HCT116 (cell line): ENCODE measurements at regions not wholly inside any gene's neighbourhood (a gene's known extent, or its start where the extent isn't known, plus 50 kb on each side); places are given as distances from the start of the nearest gene placed in this dataset.

Source experiments
- ATAC-seq: fragments of 200-7000 bp; cut with Tn5 transposase; 2 replicates; pipeline ENCODE4 v1.9.1; 2020; ENCODE audit warnings: mild to moderate bottlenecking, moderate library complexity
- BruUV-seq: library from RNA; stranded (reverse); fragments of 400-500 nt; replicated peaks from 2 replicates; lab custom pipeline; 2021; lab: Mats Ljungman, UMichigan
- CTCF ChIA-PET: fragments of 300-600 bp; sonication (Branson Sonifier 250); formaldehyde crosslinking; loops from one replicate; lab custom pipeline; 2021; ENCODE audit warnings: antibody characterized with exemption; lab: Charles Lee
- POLR2A ChIA-PET: fragments of 300-600, 350-600 bp; sonication (Branson Sonifier 250); formaldehyde crosslinking; loops from one replicate; lab custom pipeline; 2021; ENCODE audit warnings: antibody characterized with exemption; lab: Charles Lee
- RAD21 ChIA-PET, 2 experiments: fragments of 300-600 bp; sonication (Branson Sonifier 250); formaldehyde crosslinking; loops; one replicate each; lab custom pipeline; 2023; ENCODE audit warnings: low total read pairs in 2 of 2; ENCODE audit not compliant: uncharacterized antibody in 2 of 2, unreplicated experiment in 2 of 2, low non-redundant PET in 1 of 2; lab: Charles Lee
- DNase-seq: peaks from one replicate; pipeline ENCODE4 v3.0.0-alpha.2; 2010; ENCODE audit warnings: low read depth, low spot score
- H2AFZ ChIP-seq: fragments of 200-600 bp; shearing (Covaris generic), sonication (generic); 2 replicates; pipeline ENCODE4 v1.6.1; 2017; ENCODE audit warnings: low read depth, mixed run types, mixed read lengths, antibody characterized with exemption, low read length; ENCODE audit not compliant: poor library complexity, severe bottlenecking
- H3K27ac ChIP-seq: 2 replicates; pipeline ENCODE4 v1.5.1; 2012; ENCODE audit warnings: low read depth, low read length
- H3K27me3 ChIP-seq: fragments of 200-600 bp; sonication (generic); 2 replicates; pipeline ENCODE4 v1.6.1; 2016; ENCODE audit warnings: mixed run types, low read length, mixed read lengths; ENCODE audit not compliant: insufficient read depth
- H3K36me3 ChIP-seq, 2 experiments: fragments of 200-500 bp in 1 of 2; fragments of 200-600 bp in 1 of 2; sonication (Bioruptor generic) in 1 of 2; sonication (generic) in 1 of 2; 2 replicates each; pipeline versions ENCODE4 v1.5.1 to v1.6.1; 2014 to 2016; ENCODE audit warnings: low read length in 2 of 2, inconsistent platforms in 1 of 2, mixed read lengths in 1 of 2, mixed run types in 1 of 2; ENCODE audit not compliant: insufficient read depth in 2 of 2, control insufficient read depth in 1 of 2
- H3K4me1 ChIP-seq, 2 experiments: fragments of 200-600 bp in 1 of 2; sonication (generic) in 1 of 2; 2 replicates each; pipeline versions ENCODE4 v1.5.1 to v1.6.1; 2012 to 2017; ENCODE audit warnings: low read length in 2 of 2, inconsistent platforms in 1 of 2, mild to moderate bottlenecking in 1 of 2, mixed read lengths in 1 of 2, mixed run types in 1 of 2, moderate library complexity in 1 of 2; ENCODE audit not compliant: insufficient read depth in 2 of 2, control insufficient read depth in 1 of 2
- H3K4me2 ChIP-seq: fragments of 200-600 bp; sonication (generic); 2 replicates; pipeline ENCODE4 v1.6.1; 2017; ENCODE audit warnings: mixed run types, low read length, mixed read lengths
- H3K4me3 ChIP-seq, 2 experiments: fragments of 200-600 bp in 1 of 2; sonication (generic) in 1 of 2; replicated peaks in 1 of 2; 2 replicates each; pipeline ENCODE4 v1.5.1; 2011 to 2016; ENCODE audit warnings: low read length in 2 of 2, control low read depth in 1 of 2, low read depth in 1 of 2, mild to moderate bottlenecking in 1 of 2, mixed read lengths in 1 of 2, mixed run types in 1 of 2
- H3K79me2 ChIP-seq: fragments of 200-600 bp; sonication (generic); 2 replicates; pipeline ENCODE4 v1.6.1; 2017; ENCODE audit warnings: mild to moderate bottlenecking, mixed run types, low read length, moderate library complexity, mixed read lengths; ENCODE audit not compliant: insufficient read depth
- H3K9ac ChIP-seq: fragments of 200-600 bp; sonication (generic); 2 replicates; pipeline ENCODE4 v1.6.1; 2016; ENCODE audit warnings: low read length, mixed read lengths
- H3K9me2 ChIP-seq: fragments of 200-600 bp; sonication (generic), shearing (Covaris generic); 2 replicates; pipeline ENCODE4 v1.6.1; 2017; ENCODE audit warnings: mixed run types, mild to moderate bottlenecking, moderate library complexity; ENCODE audit not compliant: insufficient read depth
- H3K9me3 ChIP-seq, 2 experiments: fragments of 200-500 bp in 1 of 2; fragments of 200-600 bp in 1 of 2; sonication (Bioruptor generic) in 1 of 2; sonication (generic) in 1 of 2; 2 replicates each; pipeline ENCODE4 v1.6.1; 2014 to 2017; ENCODE audit warnings: low read length in 2 of 2, mixed read lengths in 2 of 2, inconsistent platforms in 1 of 2, low read depth in 1 of 2, mild to moderate bottlenecking in 1 of 2, mixed run types in 1 of 2, moderate library complexity in 1 of 2; ENCODE audit not compliant: control insufficient read depth in 1 of 2, insufficient read depth in 1 of 2
- H4K20me1 ChIP-seq: fragments of 200-600 bp; sonication (generic), shearing (Covaris generic); 2 replicates; pipeline ENCODE4 v1.6.1; 2017; ENCODE audit warnings: mixed run types, mild to moderate bottlenecking, moderate library complexity; ENCODE audit not compliant: insufficient read depth
- ATF3 ChIP-seq: IDR thresholded peaks from 2 replicates; pipeline ENCODE4 v1.6.1; 2012
- EGR1 ChIP-seq: IDR thresholded peaks from 2 replicates; pipeline ENCODE4 v1.6.1; 2012; ENCODE audit warnings: low read depth
- ELF1 ChIP-seq: IDR thresholded peaks from 2 replicates; pipeline ENCODE4 v1.6.1; 2012; ENCODE audit warnings: low read depth, borderline replicate concordance
- EZH2 ChIP-seq: fragments of 200-600 bp; sonication (generic); IDR thresholded peaks from 2 replicates; pipeline ENCODE4 v1.6.1; 2017; ENCODE audit warnings: antibody characterized with exemption, mixed run types
- EZH2phosphoT487 ChIP-seq: fragments of 200-600 bp; IDR thresholded peaks from 2 replicates; pipeline ENCODE4 v1.6.1; 2018; ENCODE audit warnings: antibody characterized with exemption, borderline replicate concordance
- FOSL1 ChIP-seq: IDR thresholded peaks from 2 replicates; pipeline ENCODE4 v1.6.1; 2012; ENCODE audit warnings: low read depth
- JUND ChIP-seq: IDR thresholded peaks from 2 replicates; pipeline ENCODE4 v1.6.1; 2012
- POLR2AphosphoS5 ChIP-seq: IDR thresholded peaks from 2 replicates; pipeline ENCODE4 v1.6.1; 2011; ENCODE audit warnings: mild to moderate bottlenecking, low read depth, low read length, moderate library complexity
- REST ChIP-seq: IDR thresholded peaks from 2 replicates; pipeline ENCODE4 v1.6.1; 2012; ENCODE audit warnings: low read depth
- SP1 ChIP-seq: IDR thresholded peaks from 2 replicates; pipeline ENCODE4 v1.6.1; 2012; ENCODE audit warnings: low read depth
- SRF ChIP-seq: IDR thresholded peaks from 2 replicates; pipeline ENCODE4 v1.6.1; 2012; ENCODE audit warnings: low read depth
- ZBTB33 ChIP-seq: IDR thresholded peaks from 2 replicates; pipeline ENCODE4 v1.6.1; 2011; ENCODE audit warnings: mild to moderate bottlenecking, low read length, moderate library complexity; ENCODE audit not compliant: insufficient replicate concordance; ENCODE audit errors: extremely low read depth
- ZNF274 ChIP-seq: fragments of 200-500 bp; sonication (Bioruptor generic); IDR thresholded peaks from 2 replicates; pipeline ENCODE4 v1.6.1; 2014; ENCODE audit warnings: mild to moderate bottlenecking, low read depth, low read length, inconsistent platforms
- intact Hi-C: fragments of 100-400 bp; cut with micrococcal nuclease; formaldehyde crosslinking; loops from 2 replicates; pipeline ENCODE4 v1.10.0; 2022
- TF ChIP-seq, protein P1 (sequence below), 3 experiments: fragments of 200-600 bp in 1 of 3; sonication (generic) in 1 of 3; IDR thresholded peaks in 2 of 3; conservative IDR thresholded peaks in 1 of 3; 2 replicates each; pipeline ENCODE4 v1.5.1; 2012 to 2017; ENCODE audit warnings: low read depth in 2 of 3, low read length in 2 of 3, antibody characterized with exemption in 1 of 3, borderline replicate concordance in 1 of 3, control low read depth in 1 of 3, mild to moderate bottlenecking in 1 of 3, mixed read lengths in 1 of 3, mixed run types in 1 of 3, moderate library complexity in 1 of 3; ENCODE audit not compliant: insufficient read depth in 1 of 3
- TF ChIP-seq, protein P2 (sequence below): IDR thresholded peaks from 2 replicates; pipeline ENCODE4 v1.6.1; 2012

GRCh38 chr7:156232931-156233705 lies 407.5 kb upstream of the RNF32 start:
- H3K4me1 ChIP-seq = no peaks in the 10 kb centered on the region
- ATAC-seq (no peak), DNase-seq (no peak)
- intact Hi-C loops = no loop called here
- RAD21 ChIA-PET = no interaction called here
- TF ChIP-seq EGR1 (no peak), FOSL1 (no peak), ELF1 (no peak), SP1 (no peak), EZH2phosphoT487 (no peak), ZBTB33 (no peak), ATF3 (no peak), JUND (no peak), REST (no peak), ZNF274 (no peak), SRF (no peak), POLR2AphosphoS5 (no peak), EZH2 (no peak)
- TF ChIP-seq, protein P1, sequence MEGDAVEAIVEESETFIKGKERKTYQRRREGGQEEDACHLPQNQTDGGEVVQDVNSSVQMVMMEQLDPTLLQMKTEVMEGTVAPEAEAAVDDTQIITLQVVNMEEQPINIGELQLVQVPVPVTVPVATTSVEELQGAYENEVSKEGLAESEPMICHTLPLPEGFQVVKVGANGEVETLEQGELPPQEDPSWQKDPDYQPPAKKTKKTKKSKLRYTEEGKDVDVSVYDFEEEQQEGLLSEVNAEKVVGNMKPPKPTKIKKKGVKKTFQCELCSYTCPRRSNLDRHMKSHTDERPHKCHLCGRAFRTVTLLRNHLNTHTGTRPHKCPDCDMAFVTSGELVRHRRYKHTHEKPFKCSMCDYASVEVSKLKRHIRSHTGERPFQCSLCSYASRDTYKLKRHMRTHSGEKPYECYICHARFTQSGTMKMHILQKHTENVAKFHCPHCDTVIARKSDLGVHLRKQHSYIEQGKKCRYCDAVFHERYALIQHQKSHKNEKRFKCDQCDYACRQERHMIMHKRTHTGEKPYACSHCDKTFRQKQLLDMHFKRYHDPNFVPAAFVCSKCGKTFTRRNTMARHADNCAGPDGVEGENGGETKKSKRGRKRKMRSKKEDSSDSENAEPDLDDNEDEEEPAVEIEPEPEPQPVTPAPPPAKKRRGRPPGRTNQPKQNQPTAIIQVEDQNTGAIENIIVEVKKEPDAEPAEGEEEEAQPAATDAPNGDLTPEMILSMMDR (IDR thresholded peaks at IDR 0.05 in 2 of 3, conservative IDR thresholded peaks at IDR 0.05 in 1 of 3; ENCODE audit: borderline replicate concordance in 1 of 3, insufficient read depth in 1 of 3, low read depth in 2 of 3, low read length in 2 of 3) = no peak
- TF ChIP-seq, protein P2, sequence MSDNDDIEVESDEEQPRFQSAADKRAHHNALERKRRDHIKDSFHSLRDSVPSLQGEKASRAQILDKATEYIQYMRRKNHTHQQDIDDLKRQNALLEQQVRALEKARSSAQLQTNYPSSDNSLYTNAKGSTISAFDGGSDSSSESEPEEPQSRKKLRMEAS = no peak
- TF ChIP-seq, all 23 proteins: peak for 0
- ChIA-PET POLR2A (no interaction called here), CTCF (no interaction called here)
- no peak overlapping the region for H3K27ac ChIP-seq
- no peak overlapping the region for H2AFZ ChIP-seq
- H3K27me3 ChIP-seq = 0 out of 2 replicates have a peak, but pooled peaks cover 4% of the 10 kb centered on the region
- no peaks in the 10 kb centered on the region for H3K9me2 ChIP-seq
- H3K36me3 ChIP-seq = no peaks in the 10 kb centered on the region
- H4K20me1 ChIP-seq = no peaks in the 10 kb centered on the region
- BruUV-seq = no TSS peak
- no peaks in the 10 kb centered on the region for H3K9me3 ChIP-seq
- no peaks in the 10 kb centered on the region for H3K79me2 ChIP-seq
- H3K9ac ChIP-seq = no peak overlapping the region
- H3K4me2 ChIP-seq = no peak overlapping the region
- H3K4me3 ChIP-seq = no peak overlapping the region
